Astrocyte (in vitro differentiated cells and primary cell): ENCODE measurements at regions not wholly inside any gene's neighbourhood (a gene's known extent, or its start where the extent isn't known, plus 50 kb on each side); places are given as distances from the start of the nearest gene placed in this dataset.

Experiments
- DNase-seq: peaks from one replicate; pipeline ENCODE4 v3.0.0-alpha.2; 2010; ENCODE audit warnings: low read depth
- FAIRE-seq: peaks from 2 replicates; lab custom pipeline; 2011; peaks lifted over from hg19 to GRCh38; lab: Jason Lieb, UNC
- H2AFZ ChIP-seq: 2 replicates; pipeline ENCODE4 v1.6.0; 2012; ENCODE audit warnings: low read depth, low read length, inconsistent platforms
- H3K27ac ChIP-seq: 2 replicates; pipeline ENCODE4 v1.5.1; 2011; ENCODE audit warnings: low read depth, low read length, inconsistent platforms
- H3K27me3 ChIP-seq: 2 replicates; pipeline ENCODE4 v1.6.0; 2011; ENCODE audit warnings: low read length, inconsistent platforms; ENCODE audit not compliant: insufficient read depth
- H3K36me3 ChIP-seq: 2 replicates; pipeline ENCODE4 v1.5.1; 2011; ENCODE audit warnings: low read length, inconsistent platforms; ENCODE audit not compliant: insufficient read depth
- H3K4me1 ChIP-seq: 2 replicates; pipeline ENCODE4 v1.5.1; 2011; ENCODE audit warnings: low read length, inconsistent platforms; ENCODE audit not compliant: insufficient read depth
- H3K4me2 ChIP-seq: 2 replicates; pipeline ENCODE4 v1.6.0; 2012; ENCODE audit warnings: low read length, inconsistent platforms
- H3K4me3 ChIP-seq: 2 replicates; pipeline ENCODE4 v1.5.1; 2011; ENCODE audit warnings: low read depth, mild to moderate bottlenecking, low read length, inconsistent platforms; ENCODE audit not compliant: insufficient read depth
- H3K79me2 ChIP-seq: 2 replicates; pipeline ENCODE4 v1.6.0; 2012; ENCODE audit warnings: mild to moderate bottlenecking, low read length, inconsistent platforms; ENCODE audit not compliant: insufficient read depth
- H3K9ac ChIP-seq: 2 replicates; pipeline ENCODE4 v1.6.0; 2012; ENCODE audit warnings: mild to moderate bottlenecking, low read length, inconsistent platforms
- H3K9me3 ChIP-seq: 2 replicates; pipeline ENCODE4 v1.5.1; 2012; ENCODE audit warnings: low read depth, mild to moderate bottlenecking, low read length, inconsistent platforms; ENCODE audit not compliant: insufficient read depth
- H4K20me1 ChIP-seq: 2 replicates; pipeline ENCODE4 v1.6.0; 2012; ENCODE audit warnings: low read length, inconsistent platforms; ENCODE audit not compliant: insufficient read depth
- H3K27ac Mint-ChIP-seq: one replicate; pipeline ENCODE4 v1.8.0; 2021; ENCODE audit warnings: mild to moderate bottlenecking, mixed read lengths; ENCODE audit not compliant: unreplicated experiment
- H3K27me3 Mint-ChIP-seq: one replicate; pipeline ENCODE4 v1.8.0; 2021; ENCODE audit warnings: low read depth, mixed read lengths; ENCODE audit not compliant: unreplicated experiment
- H3K36me3 Mint-ChIP-seq: one replicate; pipeline ENCODE4 v1.8.0; 2021; ENCODE audit warnings: low read depth, mixed read lengths; ENCODE audit not compliant: unreplicated experiment
- H3K4me1 Mint-ChIP-seq: one replicate; pipeline ENCODE4 v1.8.0; 2021; ENCODE audit warnings: low read depth, mixed read lengths; ENCODE audit not compliant: unreplicated experiment
- H3K4me3 Mint-ChIP-seq: one replicate; pipeline ENCODE4 v1.8.0; 2021; ENCODE audit warnings: mild to moderate bottlenecking, moderate library complexity, mixed read lengths; ENCODE audit not compliant: unreplicated experiment
- H3K9me3 Mint-ChIP-seq: one replicate; pipeline ENCODE4 v1.8.0; 2021; ENCODE audit warnings: mild to moderate bottlenecking, mixed read lengths; ENCODE audit not compliant: unreplicated experiment
- CTCF ChIP-seq: IDR thresholded peaks from 2 replicates; pipeline ENCODE4 v1.5.1; 2011; ENCODE audit warnings: low read depth, mild to moderate bottlenecking, inconsistent platforms, low read length, moderate library complexity; ENCODE audit not compliant: insufficient read depth
- EZH2 ChIP-seq: IDR thresholded peaks from 2 replicates; pipeline ENCODE4 v1.6.1; 2012; ENCODE audit warnings: mild to moderate bottlenecking, low read length, inconsistent platforms; ENCODE audit not compliant: insufficient read depth

GRCh38 chr16:6493555-6493954 is 839.1 kb upstream of the RBFOX1 start:
- Histone ChIP-seq H3K4me3 (no peak overlapping the region), H3K27me3 (no peaks in the 10 kb centered on the region), H3K4me1 (no peaks in the 10 kb centered on the region), H3K79me2 (no peaks in the 10 kb centered on the region), H4K20me1 (no peaks in the 10 kb centered on the region), H3K36me3 (no peaks in the 10 kb centered on the region), H2AFZ (no peak overlapping the region), H3K4me2 (no peak overlapping the region), H3K9ac (no peak overlapping the region), H3K27ac (no peak overlapping the region), H3K9me3 (no peaks in the 10 kb centered on the region)
- Mint-ChIP-seq H3K4me1 (no peaks in the 10 kb centered on the region), H3K9me3 (no peaks in the 10 kb centered on the region), H3K27me3 (peaks cover 3% of the 10 kb centered on the region), H3K36me3 (no peaks in the 10 kb centered on the region), H3K4me3 (no peak overlapping the region), H3K27ac (no peak overlapping the region)
- DNase-seq (no peak), FAIRE-seq (no peak)
- TF ChIP-seq CTCF: no peak
- TF ChIP-seq EZH2: no peak

GRCh38 chr16:6492742-6493141 is 839.9 kb upstream of the RBFOX1 start:
- H3K4me3 Mint-ChIP-seq: no peak overlapping the region
- H3K4me1 ChIP-seq: no peaks in the 10 kb centered on the region
- no peak overlapping the region for H3K4me3 ChIP-seq
- H3K79me2 ChIP-seq: no peaks in the 10 kb centered on the region
- no peaks in the 10 kb centered on the region for H3K9me3 ChIP-seq
- FAIRE-seq (no peak), DNase-seq (no peak)
- no peak overlapping the region for H3K9ac ChIP-seq
- H4K20me1 ChIP-seq: no peaks in the 10 kb centered on the region
- H3K9me3 Mint-ChIP-seq: no peaks in the 10 kb centered on the region
- no peaks in the 10 kb centered on the region for H3K27me3 ChIP-seq
- peaks cover 3% of the 10 kb centered on the region for H3K27me3 Mint-ChIP-seq
- no peak overlapping the region for H3K27ac ChIP-seq
- no peak for TF ChIP-seq EZH2
- no peak for TF ChIP-seq CTCF
- no peak overlapping the region for H3K4me2 ChIP-seq
- H3K4me1 Mint-ChIP-seq: no peaks in the 10 kb centered on the region
- no peaks in the 10 kb centered on the region for H3K36me3 ChIP-seq
- H3K36me3 Mint-ChIP-seq: no peaks in the 10 kb centered on the region
- no peak overlapping the region for H3K27ac Mint-ChIP-seq
- no peak overlapping the region for H2AFZ ChIP-seq

- Histone ChIP-seq H3K9me3 (no peaks in the 10 kb centered on the region), H3K27ac (no peak overlapping the region), H3K4me1 (no peaks in the 10 kb centered on the region), H3K36me3 (no peaks in the 10 kb centered on the region), H3K4me3 (no peak overlapping the region), H3K27me3 (peaks cover 5% of the 10 kb centered on the region), H2AFZ (no peak overlapping the region), H3K9ac (no peak overlapping the region), H3K79me2 (no peaks in the 10 kb centered on the region), H3K4me2 (no peak overlapping the region), H4K20me1 (no peaks in the 10 kb centered on the region)
- TF ChIP-seq CTCF (no peak), EZH2 (no peak)
- H3K27me3 Mint-ChIP-seq: peaks cover 14% of the 10 kb centered on the region
- FAIRE-seq: no peak
- H3K36me3 Mint-ChIP-seq: no peaks in the 10 kb centered on the region
- H3K9me3 Mint-ChIP-seq: no peaks in the 10 kb centered on the region
- no peak overlapping the region for H3K4me3 Mint-ChIP-seq
- no peak for DNase-seq
- H3K27ac Mint-ChIP-seq: peak overlapping the region; percentile 62
- H3K4me1 Mint-ChIP-seq: peaks cover 11% of the 10 kb centered on the region
These were observed 847.7 kb upstream of the RBFOX1 start for GRCh38 chr16:6484935-6485334.
